SK-N-SH (cell line): ENCODE measurements at regions not wholly inside any gene's neighbourhood (a gene's known extent, or its start where the extent isn't known, plus 50 kb on each side); places are given as distances from the start of the nearest gene placed in this dataset.

Source experiments
- CTCF ChIP-seq: fragments of 200-600 bp; sonication (generic); IDR thresholded peaks from 2 replicates; pipeline ENCODE4 v1.6.1; 2017; ENCODE audit warnings: antibody characterized with exemption, mild to moderate bottlenecking, moderate library complexity
- EP300 ChIP-seq, 2 experiments: IDR thresholded peaks; 2 replicates each; pipeline versions ENCODE4 v1.4.0 to v1.6.1; 2012; ENCODE audit warnings: borderline replicate concordance in 1 of 2, low read depth in 1 of 2, low read length in 1 of 2
- RAD21 ChIP-seq: IDR thresholded peaks from 2 replicates; pipeline ENCODE4 v1.6.1; 2012; ENCODE audit warnings: mild to moderate bottlenecking, low read length
- TAF1 ChIP-seq: IDR thresholded peaks from 2 replicates; pipeline ENCODE4 v1.6.1; 2012; ENCODE audit warnings: low read depth, mild to moderate bottlenecking, low read length, moderate library complexity, borderline replicate concordance
- TEAD4 ChIP-seq: IDR thresholded peaks from 2 replicates; pipeline ENCODE4 v1.4.0; 2012; ENCODE audit warnings: mild to moderate bottlenecking, borderline replicate concordance; ENCODE audit not compliant: insufficient read depth

GRCh38 chr10:8889538-8889937, 835.0 kb downstream of the GATA3 start:
- TF ChIP-seq CTCF (no peak), EP300 (IDR thresholded peaks at IDR 0.05; ENCODE audit: borderline replicate concordance in 1 of 2, low read depth in 1 of 2, low read length in 1 of 2) (no peak), TAF1 (no peak), RAD21 (no peak), TEAD4 (no peak)
